ENCODE measurements at regions not wholly inside any gene's neighbourhood (a gene's known extent, or its start where the extent isn't known, plus 50 kb on each side); places are given as distances from the start of the nearest gene placed in this dataset.

- DNase-seq, result no peak
Observed at GRCh38 chr1:18020021-18020817, 87.4 kb upstream of the IGSF21 start.

DNA sequence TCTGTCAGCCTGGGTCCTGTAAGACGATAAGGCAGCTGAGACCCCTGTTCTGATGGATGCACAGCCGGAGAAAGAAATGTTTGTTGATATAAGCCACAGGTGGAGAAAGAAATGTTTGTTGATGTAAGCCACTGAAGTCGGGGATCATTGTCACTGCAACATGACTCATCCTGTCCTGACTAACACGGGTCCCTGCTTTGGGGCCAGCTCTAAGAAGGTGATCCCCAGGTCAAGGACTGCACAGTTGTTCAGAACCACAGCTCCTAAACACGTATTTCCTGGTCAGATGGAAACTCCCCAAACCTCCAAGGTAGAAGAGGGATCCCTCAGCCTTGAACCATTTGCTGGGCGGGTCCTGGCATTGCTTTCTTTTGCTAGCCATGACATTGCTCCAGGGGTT, 86.4 kb upstream of the IGSF21 start:
- no peak for DNase-seq

DNA sequence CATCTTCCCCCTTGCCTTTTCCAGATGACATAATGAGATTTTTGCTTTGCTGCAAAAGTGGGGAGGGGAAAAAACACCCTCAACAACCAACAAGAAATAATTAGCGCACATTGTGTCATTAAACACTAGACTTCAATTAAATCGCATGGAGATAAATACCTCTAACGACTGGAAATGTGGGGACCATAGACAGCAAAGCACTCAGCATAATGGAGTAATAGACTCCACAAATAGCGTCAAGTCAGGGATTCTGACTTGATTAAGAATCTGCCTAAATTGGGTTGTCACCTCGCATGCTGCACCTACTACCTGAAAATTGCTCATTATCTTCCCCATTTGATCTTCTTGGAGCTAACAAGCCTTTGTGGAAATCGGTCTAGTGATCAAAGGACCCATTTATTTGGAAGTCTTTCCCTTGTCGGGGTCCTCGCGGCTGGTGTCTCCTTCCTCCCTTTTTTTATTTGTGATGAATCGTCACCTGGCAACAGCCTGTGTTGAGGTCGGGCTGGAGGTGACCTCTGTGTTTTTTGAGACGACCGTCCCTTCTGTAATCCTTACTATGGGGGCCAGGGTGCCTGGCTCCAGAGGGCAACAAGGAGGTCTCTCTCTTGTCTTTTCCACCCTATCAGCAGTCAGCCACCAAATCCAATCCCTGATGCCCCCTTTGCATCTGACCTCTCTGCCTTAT, 75.3 kb upstream of the IGSF21 start:
- no peak for DNase-seq

DNA sequence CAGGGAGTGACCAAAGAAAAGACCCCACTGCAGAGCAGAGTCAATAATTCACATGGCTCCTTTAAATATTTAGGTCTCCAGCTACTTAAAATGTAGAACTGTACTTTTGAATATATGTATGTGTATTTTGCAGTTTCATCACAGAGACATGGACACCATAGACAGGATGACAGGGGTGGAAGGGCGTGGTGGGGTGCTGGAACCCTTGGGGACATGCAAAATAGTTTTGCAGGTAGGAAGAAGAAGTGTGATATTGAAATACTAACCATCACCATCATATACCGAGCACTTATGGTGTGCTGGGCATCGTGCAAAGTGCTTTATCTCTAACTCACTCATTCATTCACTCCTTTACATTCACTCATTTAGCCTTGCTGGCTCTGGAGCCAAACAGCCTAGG, 72.5 kb upstream of the IGSF21 start:
- no peak for DNase-seq

DNA sequence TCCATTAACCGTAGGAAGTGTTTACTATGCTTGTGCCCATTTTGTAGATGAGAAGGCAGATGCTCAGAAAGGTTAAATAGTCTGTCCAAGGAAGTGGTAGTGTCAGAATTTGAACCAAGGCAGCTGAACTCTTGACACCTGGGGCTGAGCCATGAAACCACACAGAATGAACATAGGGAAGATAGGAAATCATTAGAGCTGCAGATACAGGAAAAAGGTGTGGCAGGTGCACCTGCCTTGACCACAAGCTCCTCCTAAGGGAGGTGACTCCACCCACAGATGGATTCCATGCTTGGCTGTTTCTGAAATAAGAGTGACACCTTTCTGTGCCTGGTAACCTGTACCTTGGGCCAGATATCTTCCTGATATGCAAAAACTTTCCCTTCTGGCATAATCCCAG, 69.9 kb upstream of the IGSF21 start:
- DNase-seq, result peak in 1 of 2 experiments; percentile 72

DNA sequence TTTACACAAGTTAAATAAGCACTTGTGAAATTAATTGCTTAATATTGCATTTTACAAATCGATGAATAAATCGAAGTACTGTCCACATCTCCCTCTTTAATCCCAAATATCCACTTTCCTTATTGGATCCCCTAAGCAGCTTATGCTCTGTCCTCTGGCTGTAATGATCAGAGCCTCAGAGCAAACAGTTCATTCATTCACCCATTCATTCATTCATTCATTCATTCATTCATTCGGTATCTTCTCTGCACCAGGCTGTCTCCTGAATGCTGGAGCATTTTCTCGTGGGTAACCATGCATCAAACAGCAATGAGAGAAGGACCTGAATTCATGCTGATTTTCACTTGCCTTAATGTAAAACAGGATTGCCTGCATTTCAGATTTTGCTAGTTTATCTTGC, 69.5 kb upstream of the IGSF21 start:
- no peak for DNase-seq

GRCh38 chr1:18039102-18039501, 68.5 kb upstream of the IGSF21 start:
- DNase-seq, result no peak

GRCh38 chr1:18041102-18041501, 66.5 kb upstream of the IGSF21 start:
- DNase-seq, result no peak

DNA sequence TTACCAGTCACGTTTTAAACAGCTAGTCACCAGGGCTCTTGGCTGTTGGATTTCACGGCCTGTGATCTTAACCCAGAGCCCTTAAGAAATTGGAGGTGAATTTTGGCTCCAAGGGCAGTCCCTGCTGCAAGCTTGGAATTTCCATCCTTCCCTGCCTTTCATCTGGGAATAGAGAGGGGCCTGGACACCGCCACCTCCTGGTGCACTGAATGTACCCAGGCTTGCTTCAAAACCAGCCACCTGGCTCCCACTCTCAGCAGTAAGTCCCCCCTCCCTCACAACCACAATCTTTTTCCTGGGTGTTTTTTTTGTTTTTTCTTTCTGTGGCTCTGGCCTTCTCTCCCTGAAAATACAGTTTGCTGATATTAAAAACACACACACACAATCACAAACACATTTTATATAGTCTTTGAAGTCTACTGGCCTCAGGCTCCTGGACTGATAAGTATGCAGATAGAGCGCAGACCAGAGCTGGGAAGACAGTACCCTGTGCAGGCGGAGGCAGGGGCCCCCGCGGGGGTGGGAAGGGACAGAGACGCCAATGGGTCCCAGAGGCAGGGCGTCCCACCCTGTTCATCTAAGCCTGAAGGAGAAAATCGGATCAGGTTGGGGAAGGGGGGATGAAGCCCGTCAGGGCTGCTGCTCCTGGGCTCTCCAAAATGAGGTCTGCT, 65.8 kb upstream of the IGSF21 start:
- DNase-seq, result peak in 1 of 2 experiments; percentile 31

GRCh38 chr1:18043871-18044270, 63.7 kb upstream of the IGSF21 start:
- DNase-seq, result no peak

DNA sequence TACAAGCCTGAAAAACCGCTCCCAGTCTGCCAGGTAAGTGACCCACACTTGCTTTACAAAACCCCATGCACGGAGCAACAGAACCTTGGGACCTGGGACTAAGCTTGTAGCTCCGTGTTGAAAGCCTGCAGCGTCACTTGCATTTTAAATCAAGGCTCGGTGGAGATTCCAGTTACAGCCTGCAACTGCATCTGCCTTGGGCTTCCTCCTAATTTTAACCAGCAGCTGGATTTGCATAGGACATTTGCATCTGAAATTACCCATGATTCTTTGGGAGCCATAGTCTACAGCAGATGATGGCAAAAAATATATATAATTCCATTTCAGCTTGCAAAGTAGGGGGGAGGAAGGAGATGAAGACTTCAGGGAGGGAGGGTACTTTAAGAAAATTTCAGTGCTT, 62.4 kb upstream of the IGSF21 start:
- peak; percentile 91 for DNase-seq

DNA sequence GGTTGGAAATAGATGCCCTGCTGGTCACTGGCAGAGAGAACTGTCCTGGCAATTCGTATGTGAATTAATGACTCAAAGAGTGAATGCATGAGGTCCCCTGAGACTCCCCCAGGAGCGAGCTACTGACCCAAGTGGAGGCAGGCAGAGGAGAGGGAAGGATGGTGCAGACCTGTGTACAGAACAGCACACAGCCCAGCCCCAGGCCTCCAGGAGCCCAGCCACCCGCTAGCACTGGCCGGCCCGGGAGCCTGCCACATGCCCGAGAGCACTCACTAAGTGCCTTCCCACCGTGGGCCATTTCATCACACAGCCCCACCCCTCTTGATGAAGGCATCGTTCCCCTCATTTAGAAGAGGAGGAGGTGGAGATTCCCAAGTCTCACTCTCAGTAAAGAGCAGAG, 62.0 kb upstream of the IGSF21 start:
- peak; percentile 7 to 50 for DNase-seq

- DNase-seq, result no peak
Observed at GRCh38 chr1:18047122-18047521, 60.5 kb upstream of the IGSF21 start.

DNA sequence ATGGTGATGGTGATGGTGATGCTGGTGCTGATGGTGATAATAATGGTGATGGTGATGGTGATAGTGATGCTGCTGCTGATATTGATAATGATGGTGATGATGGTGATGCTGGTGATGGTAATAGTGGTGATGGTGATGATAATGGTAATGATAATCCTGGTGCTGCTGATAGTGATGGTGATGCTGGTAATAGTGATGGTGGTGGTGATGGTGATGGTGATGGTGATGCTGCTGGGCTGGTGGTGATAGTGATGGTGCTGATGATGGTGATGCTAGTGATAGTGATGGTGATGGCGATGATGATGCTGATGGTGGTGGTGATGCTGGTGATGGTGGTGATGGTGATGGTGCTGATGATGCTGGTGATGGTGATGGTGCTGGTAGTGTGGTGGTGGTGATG, 58.4 kb upstream of the IGSF21 start:
- no peak for DNase-seq

GRCh38 chr1:18052671-18053070, 54.9 kb upstream of the IGSF21 start:
- no peak for DNase-seq

DNA sequence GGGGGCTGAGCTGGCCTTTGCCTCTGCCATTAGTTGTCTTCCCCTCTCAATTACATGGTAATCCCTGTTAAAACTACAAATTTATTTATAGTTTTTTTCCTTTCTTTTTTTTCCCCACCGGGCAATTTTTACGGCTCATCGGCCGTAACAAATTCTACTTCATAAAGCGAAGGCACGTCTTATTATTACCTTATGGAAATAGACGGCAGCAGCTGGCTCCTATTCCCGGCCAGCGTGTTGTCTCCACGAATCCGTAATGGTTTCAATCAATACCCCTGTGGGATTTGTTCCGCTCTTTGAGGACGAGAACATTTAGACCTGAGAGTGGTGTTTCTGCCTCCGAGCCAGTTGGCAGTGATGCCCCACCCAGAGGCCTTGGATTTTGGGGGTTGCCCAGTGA, 52.4 kb upstream of the IGSF21 start:
- no peak for DNase-seq

DNA sequence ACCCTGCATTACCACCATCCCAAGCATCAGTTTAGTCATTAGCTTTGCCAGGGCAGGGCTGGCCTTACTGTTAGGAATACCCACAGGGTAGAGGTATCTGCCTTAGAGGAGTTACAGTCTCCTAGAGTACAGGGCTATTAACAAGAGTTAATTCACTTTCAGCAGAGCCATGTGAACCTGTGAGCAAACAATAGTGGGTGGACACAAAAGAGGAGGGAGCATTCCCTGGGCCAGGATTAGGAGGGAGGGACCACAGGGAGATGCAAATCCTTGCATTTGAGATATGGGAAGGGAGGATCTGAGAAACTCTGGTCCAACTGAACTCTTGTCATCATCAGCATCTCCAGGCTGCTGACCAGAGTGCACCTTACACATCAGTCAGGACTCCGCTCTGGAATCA, 51.1 kb upstream of the IGSF21 start:
- DNase-seq, result peak; percentile 37 to 58

GRCh38 chr1:18057623-18058022, 50.0 kb upstream of the IGSF21 start:
- DNase-seq, result no peak

Data from NCI-H526 (cell line).